GM23338 (cell line): ENCODE measurements at regions not wholly inside any gene's neighbourhood (a gene's known extent, or its start where the extent isn't known, plus 50 kb on each side); places are given as distances from the start of the nearest gene placed in this dataset.
A peak's percentile ranks its signal among the peaks of the same experiment; 100 is the strongest.
"Not testable (repeated sequence)": the region's sequence is repeated elsewhere in the genome, so short reads cannot be mapped to it uniquely, and the experiment has no call there.

Source experiments
- ATAC-seq: fragments of 200-7000 bp; cut with Tn5 transposase; 3 replicates; pipeline ENCODE4 v1.9.1; 2020
- DNase-seq: peaks from one replicate; pipeline ENCODE4 v3.0.0-alpha.2; 2015; ENCODE audit warnings: low spot score
- H2AFZ ChIP-seq: fragments of 200-600 bp; sonication (generic); 2 replicates; pipeline ENCODE4 v1.8.0; 2016; ENCODE audit warnings: antibody characterized with exemption, mild to moderate bottlenecking, moderate library complexity
- H3F3A ChIP-seq: fragments of 200-600 bp; sonication (generic); replicated peaks from 2 replicates; pipeline ENCODE4 v1.8.0; 2017; ENCODE audit warnings: antibody characterized with exemption, mixed run types, low read depth
- H3K27ac ChIP-seq: fragments of 200-600 bp; sonication (generic); 2 replicates; pipeline ENCODE4 v1.6.1; 2016; ENCODE audit warnings: low read depth
- H3K27me3 ChIP-seq: fragments of 200-600 bp; sonication (generic); 2 replicates; pipeline ENCODE4 v1.8.0; 2016; ENCODE audit warnings: mild to moderate bottlenecking, mixed run types, moderate library complexity; ENCODE audit not compliant: insufficient read depth
- H3K36me3 ChIP-seq: fragments of 200-600 bp; sonication (generic); 2 replicates; pipeline ENCODE4 v1.8.0; 2016; ENCODE audit warnings: mild to moderate bottlenecking; ENCODE audit not compliant: insufficient read depth
- H3K4me1 ChIP-seq: fragments of 200-600 bp; sonication (generic); 2 replicates; pipeline ENCODE4 v1.8.0; 2016; ENCODE audit warnings: mild to moderate bottlenecking, moderate library complexity; ENCODE audit not compliant: insufficient read depth
- H3K4me2 ChIP-seq: fragments of 200-600 bp; sonication (generic); 2 replicates; pipeline ENCODE4 v1.7.1; 2017; ENCODE audit warnings: mixed run types
- H3K4me3 ChIP-seq: fragments of 200-600 bp; sonication (generic); 2 replicates; pipeline ENCODE4 v1.6.1; 2016; ENCODE audit warnings: mixed run types
- H3K79me2 ChIP-seq: fragments of 200-600 bp; sonication (generic); replicated peaks from 2 replicates; pipeline ENCODE4 v1.8.0; 2017; ENCODE audit warnings: mild to moderate bottlenecking; ENCODE audit not compliant: insufficient read depth
- H3K9me2 ChIP-seq: fragments of 200-600 bp; sonication (generic); 2 replicates; pipeline ENCODE4 v1.8.0; 2017; ENCODE audit not compliant: insufficient read depth
- H4K20me1 ChIP-seq: fragments of 200-600 bp; sonication (generic); replicated peaks from 2 replicates; pipeline ENCODE4 v1.8.0; 2017; ENCODE audit warnings: mild to moderate bottlenecking; ENCODE audit not compliant: insufficient read depth
- H3K27ac Mint-ChIP-seq: 2 replicates; pipeline ENCODE4 v1.8.0; 2020; ENCODE audit warnings: inconsistent platforms, mild to moderate bottlenecking, moderate library complexity, mixed read lengths
- H3K27me3 Mint-ChIP-seq: 3 replicates; pipeline ENCODE4 v1.8.0; 2022; ENCODE audit warnings: low read depth, mild to moderate bottlenecking, moderate library complexity, mixed read lengths, inconsistent platforms; ENCODE audit not compliant: insufficient read depth, poor library complexity
- H3K36me3 Mint-ChIP-seq: 3 replicates; pipeline ENCODE4 v1.8.0; 2021; ENCODE audit warnings: low read depth, mild to moderate bottlenecking, inconsistent platforms, moderate library complexity, mixed read lengths
- H3K4me1 Mint-ChIP-seq: 3 replicates; pipeline ENCODE4 v1.8.0; 2020; ENCODE audit warnings: mild to moderate bottlenecking, inconsistent platforms, mixed read lengths
- H3K4me3 Mint-ChIP-seq: 3 replicates; pipeline ENCODE4 v1.8.0; 2021; ENCODE audit warnings: moderate library complexity, mild to moderate bottlenecking, inconsistent platforms, mixed read lengths
- H3K9me3 Mint-ChIP-seq: 3 replicates; pipeline ENCODE4 v1.8.0; 2020; ENCODE audit warnings: moderate library complexity, mild to moderate bottlenecking, inconsistent platforms, mixed read lengths
- CREB1 ChIP-seq: fragments of 250-450 bp; sonication (Bioruptor Pico); IDR thresholded peaks from 2 replicates; pipeline ENCODE4 v1.5.0; 2020; ENCODE audit warnings: low read depth, mild to moderate bottlenecking, moderate library complexity
- CTCF ChIP-seq, 2 experiments: fragments of 200-600 bp in 1 of 2; sonication (generic) in 1 of 2; conservative IDR thresholded peaks; 2 replicates each; pipeline versions ENCODE4 v1.5.1 to v1.6.1; 2016 to 2017; ENCODE audit warnings: antibody characterized with exemption in 2 of 2, low read depth in 2 of 2, mild to moderate bottlenecking in 2 of 2, moderate library complexity in 1 of 2
- EZH2phosphoT487 ChIP-seq: fragments of 200-600 bp; sonication (generic); IDR thresholded peaks from one replicate; pipeline ENCODE4 v1.8.1; 2018; ENCODE audit warnings: antibody characterized with exemption; ENCODE audit not compliant: unreplicated experiment
- ZNF331 ChIP-seq: fragments of 250-450 bp; sonication (Bioruptor Pico); IDR thresholded peaks from 2 replicates; pipeline ENCODE4 v1.5.0; 2020; ENCODE audit warnings: low read depth, mild to moderate bottlenecking, moderate library complexity

DNA sequence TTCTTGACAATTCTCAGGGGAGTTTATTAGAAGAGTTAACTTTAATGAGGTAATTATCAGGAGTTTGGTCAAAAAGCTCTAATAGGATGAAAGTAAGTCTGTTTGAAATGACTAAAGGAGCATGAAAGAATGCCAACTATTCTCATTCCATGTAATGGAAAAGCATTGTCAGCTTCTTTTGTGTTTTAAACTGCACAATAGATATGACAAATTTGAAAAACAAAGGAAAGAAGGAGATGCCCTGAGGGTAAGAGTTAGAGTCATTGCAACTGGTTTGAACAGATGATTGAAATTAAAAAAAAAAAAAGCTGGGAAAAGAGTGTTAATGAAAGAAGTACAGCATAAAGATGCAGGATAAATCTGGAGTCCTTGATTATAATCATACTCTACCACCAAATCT, 296.8 kb upstream of the FOLH1 start:
- Histone ChIP-seq H3K4me1 (no peaks in the 10 kb centered on the region), H3K4me3 (no peak overlapping the region), H4K20me1 (no peaks in the 10 kb centered on the region), H3K9me2 (no peaks in the 10 kb centered on the region), H3K79me2 (no peaks in the 10 kb centered on the region), H3F3A (no peaks in the 10 kb centered on the region), H3K27me3 (no peaks in the 10 kb centered on the region), H2AFZ (no peak overlapping the region), H3K4me2 (peak overlapping the region; percentile 26), H3K27ac (no peak overlapping the region), H3K36me3 (no peaks in the 10 kb centered on the region; the same call in 1 of the 2 replicates)
- peak overlapping the region; percentile 4; the same call in 1 of the 2 replicates for H3K27ac Mint-ChIP-seq
- H3K4me1 Mint-ChIP-seq: peaks cover 9% of the 10 kb centered on the region; the same call in 2 of the 3 replicates
- no peak overlapping the region for H3K4me3 Mint-ChIP-seq
- H3K9me3 Mint-ChIP-seq: peaks cover 6% of the 10 kb centered on the region
- 0 out of 2 replicates have a peak, but pooled peaks have one; percentile 12 for TF ChIP-seq CREB1 (CRISPR knock-in tag)
- TF ChIP-seq CTCF (conservative IDR thresholded peaks at IDR 0.05; ENCODE audit: low read depth in 2 of 2): no peak
- peak; percentile 46; the same call in 2 of the 3 replicates for ATAC-seq
- H3K36me3 Mint-ChIP-seq: peaks cover 3% of the 10 kb centered on the region; the same call in 1 of the 3 replicates
- no peaks in the 10 kb centered on the region for H3K27me3 Mint-ChIP-seq
- DNase-seq: peak; percentile 74

GRCh38 chr11:49526240-49526829, 317.9 kb upstream of the FOLH1 start:
- H3K27me3 ChIP-seq, H3F3A ChIP-seq, H3K4me3 ChIP-seq, H3K36me3 Mint-ChIP-seq, H3K9me3 Mint-ChIP-seq, H3K27me3 Mint-ChIP-seq, H3K9me2 ChIP-seq, H3K4me3 Mint-ChIP-seq, H3K4me2 ChIP-seq, H3K27ac ChIP-seq, H4K20me1 ChIP-seq, H3K27ac Mint-ChIP-seq, H3K4me1 Mint-ChIP-seq, H3K36me3 ChIP-seq, H3K4me1 ChIP-seq, H2AFZ ChIP-seq, H3K79me2 ChIP-seq: not testable (repeated sequence)
- TF ChIP-seq CTCF (conservative IDR thresholded peaks at IDR 0.05; ENCODE audit: low read depth in 2 of 2): peak; percentile 66 to 80
- DNase-seq (peak; percentile 60), ATAC-seq (peak; percentile 92)

DNA sequence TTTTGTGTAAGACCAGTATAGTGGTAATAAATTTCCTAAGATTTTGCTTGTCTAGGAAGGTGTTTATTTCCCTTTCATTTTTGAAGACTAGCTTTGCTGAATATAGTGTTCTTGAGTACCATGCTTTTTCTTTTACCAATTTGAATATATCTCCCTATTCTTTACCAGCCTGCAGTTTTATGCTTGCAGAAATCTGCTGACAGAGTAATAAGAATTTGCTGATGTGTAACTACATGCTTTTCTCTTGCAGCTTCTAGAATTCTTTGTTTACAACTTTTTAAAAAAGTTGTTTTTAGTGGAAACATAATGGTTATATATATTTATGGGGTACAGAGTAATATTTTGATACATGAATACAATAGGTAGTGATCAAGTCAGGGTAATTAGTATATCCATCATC, 324.8 kb upstream of the FOLH1 start:
- Mint-ChIP-seq H3K27ac (no peak overlapping the region), H3K27me3 (no peaks in the 10 kb centered on the region), H3K9me3 (peaks cover 68% of the 10 kb centered on the region), H3K4me3 (no peak overlapping the region), H3K4me1 (no peaks in the 10 kb centered on the region), H3K36me3 (peaks cover 12% of the 10 kb centered on the region; the same call in 1 of the 3 replicates)
- H3K4me3 ChIP-seq: no peak overlapping the region
- ATAC-seq: no peak
- no peaks in the 10 kb centered on the region for H3K9me2 ChIP-seq
- no peaks in the 10 kb centered on the region for H3K27me3 ChIP-seq
- no peaks in the 10 kb centered on the region for H3K4me1 ChIP-seq
- TF ChIP-seq EZH2phosphoT487: no peak
- no peak for TF ChIP-seq CTCF (conservative IDR thresholded peaks at IDR 0.05; ENCODE audit: low read depth in 2 of 2)
- no peak for TF ChIP-seq ZNF331
- no peak overlapping the region for H3K27ac ChIP-seq
- no peak overlapping the region for H2AFZ ChIP-seq
- no peaks in the 10 kb centered on the region for H3K79me2 ChIP-seq
- H4K20me1 ChIP-seq: no peaks in the 10 kb centered on the region
- H3F3A ChIP-seq: no peaks in the 10 kb centered on the region
- no peaks in the 10 kb centered on the region for H3K36me3 ChIP-seq
- DNase-seq: no peak
- H3K4me2 ChIP-seq: no peak overlapping the region

- not testable (repeated sequence) for H3K4me3 Mint-ChIP-seq, H3K4me3 ChIP-seq, H3K27ac ChIP-seq, H3K4me1 ChIP-seq, ATAC-seq, H3K36me3 Mint-ChIP-seq, H2AFZ ChIP-seq, H3K4me2 ChIP-seq, H3F3A ChIP-seq, DNase-seq, H3K79me2 ChIP-seq, H3K36me3 ChIP-seq, H3K27me3 ChIP-seq, H3K4me1 Mint-ChIP-seq, H3K27me3 Mint-ChIP-seq, H3K9me2 ChIP-seq, H4K20me1 ChIP-seq, H3K27ac Mint-ChIP-seq
- H3K9me3 Mint-ChIP-seq: peaks cover 70% of the 10 kb centered on the region
Measured at GRCh38 chr11:49538927-49539326, 330.5 kb upstream of the FOLH1 start.
